Ishikawa (cell line): ENCODE measurements at regions not wholly inside any gene's neighbourhood (a gene's known extent, or its start where the extent isn't known, plus 50 kb on each side); places are given as distances from the start of the nearest gene placed in this dataset.

Experiments
- CEBPB ChIP-seq: IDR thresholded peaks from 2 replicates; pipeline ENCODE4 v1.6.1; 2012
- CREB1 ChIP-seq: IDR thresholded peaks from 2 replicates; pipeline ENCODE4 v1.6.1; 2012; ENCODE audit warnings: low read depth
- EP300 ChIP-seq: IDR thresholded peaks from 2 replicates; pipeline ENCODE4 v1.6.1; 2012; ENCODE audit warnings: borderline replicate concordance
- RAD21 ChIP-seq: IDR thresholded peaks from 2 replicates; pipeline ENCODE4 v1.6.1; 2012; ENCODE audit warnings: low read depth
- TAF1 ChIP-seq: IDR thresholded peaks from 2 replicates; pipeline ENCODE4 v1.6.1; 2012; ENCODE audit warnings: low read depth, mild to moderate bottlenecking
- TF ChIP-seq, protein P1 (sequence below): IDR thresholded peaks from 2 replicates; pipeline ENCODE4 v1.6.1; 2012
- TF ChIP-seq, protein P2 (sequence below): IDR thresholded peaks from 2 replicates; pipeline ENCODE4 v1.6.1; 2012; ENCODE audit warnings: low read depth, mild to moderate bottlenecking

DNA sequence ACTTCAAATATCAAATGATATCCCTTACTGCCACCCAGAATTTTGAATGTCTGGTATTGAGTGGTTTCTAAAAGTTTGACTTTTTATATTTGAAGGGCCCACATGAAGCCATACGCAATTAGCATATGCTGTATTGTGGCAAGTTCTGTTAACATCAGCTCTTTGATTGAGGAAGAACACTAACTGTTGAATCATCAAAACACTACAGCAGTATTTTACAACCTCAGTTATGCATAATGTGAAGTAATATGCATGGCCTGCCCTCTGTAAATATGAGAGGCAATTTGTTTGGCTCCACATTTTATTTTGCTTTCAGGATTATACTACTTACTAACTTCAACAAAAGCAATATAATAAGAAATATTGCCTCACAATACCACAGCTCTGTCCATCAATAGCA lies 62.2 kb upstream of the DMD start:
- TF ChIP-seq EP300, result no peak
- TF ChIP-seq RAD21, result no peak
- TF ChIP-seq, protein P1, sequence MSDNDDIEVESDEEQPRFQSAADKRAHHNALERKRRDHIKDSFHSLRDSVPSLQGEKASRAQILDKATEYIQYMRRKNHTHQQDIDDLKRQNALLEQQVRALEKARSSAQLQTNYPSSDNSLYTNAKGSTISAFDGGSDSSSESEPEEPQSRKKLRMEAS, result no peak
- TF ChIP-seq TAF1, result no peak
- no peak for TF ChIP-seq CREB1
- TF ChIP-seq, protein P2, sequence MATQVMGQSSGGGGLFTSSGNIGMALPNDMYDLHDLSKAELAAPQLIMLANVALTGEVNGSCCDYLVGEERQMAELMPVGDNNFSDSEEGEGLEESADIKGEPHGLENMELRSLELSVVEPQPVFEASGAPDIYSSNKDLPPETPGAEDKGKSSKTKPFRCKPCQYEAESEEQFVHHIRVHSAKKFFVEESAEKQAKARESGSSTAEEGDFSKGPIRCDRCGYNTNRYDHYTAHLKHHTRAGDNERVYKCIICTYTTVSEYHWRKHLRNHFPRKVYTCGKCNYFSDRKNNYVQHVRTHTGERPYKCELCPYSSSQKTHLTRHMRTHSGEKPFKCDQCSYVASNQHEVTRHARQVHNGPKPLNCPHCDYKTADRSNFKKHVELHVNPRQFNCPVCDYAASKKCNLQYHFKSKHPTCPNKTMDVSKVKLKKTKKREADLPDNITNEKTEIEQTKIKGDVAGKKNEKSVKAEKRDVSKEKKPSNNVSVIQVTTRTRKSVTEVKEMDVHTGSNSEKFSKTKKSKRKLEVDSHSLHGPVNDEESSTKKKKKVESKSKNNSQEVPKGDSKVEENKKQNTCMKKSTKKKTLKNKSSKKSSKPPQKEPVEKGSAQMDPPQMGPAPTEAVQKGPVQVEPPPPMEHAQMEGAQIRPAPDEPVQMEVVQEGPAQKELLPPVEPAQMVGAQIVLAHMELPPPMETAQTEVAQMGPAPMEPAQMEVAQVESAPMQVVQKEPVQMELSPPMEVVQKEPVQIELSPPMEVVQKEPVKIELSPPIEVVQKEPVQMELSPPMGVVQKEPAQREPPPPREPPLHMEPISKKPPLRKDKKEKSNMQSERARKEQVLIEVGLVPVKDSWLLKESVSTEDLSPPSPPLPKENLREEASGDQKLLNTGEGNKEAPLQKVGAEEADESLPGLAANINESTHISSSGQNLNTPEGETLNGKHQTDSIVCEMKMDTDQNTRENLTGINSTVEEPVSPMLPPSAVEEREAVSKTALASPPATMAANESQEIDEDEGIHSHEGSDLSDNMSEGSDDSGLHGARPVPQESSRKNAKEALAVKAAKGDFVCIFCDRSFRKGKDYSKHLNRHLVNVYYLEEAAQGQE, result no peak
- TF ChIP-seq CEBPB, result no peak
